GM19372 (cell line): ENCODE measurements at regions not wholly inside any gene's neighbourhood (a gene's known extent, or its start where the extent isn't known, plus 50 kb on each side); places are given as distances from the start of the nearest gene placed in this dataset.

Source experiments
- ATAC-seq: cut with Tn5 transposase; IDR thresholded peaks from one replicate; pipeline ENCODE4 v1.9.1; 2021; ENCODE audit warnings: mild to moderate bottlenecking, low read depth, moderate library complexity; ENCODE audit not compliant: unreplicated experiment

DNA sequence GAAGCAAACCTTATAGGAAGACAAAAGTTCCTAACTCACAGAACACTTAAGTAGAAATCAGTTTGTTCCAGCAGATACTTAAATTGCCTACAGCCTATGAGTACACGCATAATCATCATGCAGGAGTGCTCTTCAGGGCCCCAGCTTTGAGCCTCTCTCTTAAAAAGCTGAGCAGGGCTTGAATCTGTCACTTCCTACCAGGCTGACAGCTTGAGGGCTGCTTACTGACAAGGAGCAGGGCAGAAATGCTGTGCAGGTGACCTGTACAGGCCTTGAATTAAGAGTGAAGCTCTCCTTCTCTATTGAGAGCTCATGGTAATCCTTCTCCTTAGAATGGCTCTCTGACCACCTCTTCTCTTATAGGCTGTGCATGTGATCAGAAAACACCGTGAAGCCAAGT is 66.5 kb upstream of the MAST4 start:
- ATAC-seq = no peak

DNA sequence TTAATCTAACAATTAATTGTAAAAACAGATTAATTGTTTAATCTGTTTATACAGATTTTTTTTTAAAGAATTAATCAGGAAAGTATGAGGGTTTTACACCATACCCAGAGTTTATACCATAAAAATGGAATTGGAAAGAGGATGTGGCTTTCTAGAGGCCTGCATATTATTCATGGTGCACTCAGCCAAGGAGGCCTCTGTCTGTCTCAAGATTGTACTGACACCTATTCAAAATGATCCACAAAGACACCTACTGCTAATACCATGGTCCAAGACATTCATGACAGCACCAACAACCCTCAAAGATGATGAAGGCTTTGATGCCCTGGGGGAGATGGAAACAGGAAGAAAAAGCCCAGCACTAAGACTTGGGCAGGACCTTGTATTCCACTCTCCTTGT is 58.1 kb upstream of the MAST4 start:
- ATAC-seq = no peak

DNA sequence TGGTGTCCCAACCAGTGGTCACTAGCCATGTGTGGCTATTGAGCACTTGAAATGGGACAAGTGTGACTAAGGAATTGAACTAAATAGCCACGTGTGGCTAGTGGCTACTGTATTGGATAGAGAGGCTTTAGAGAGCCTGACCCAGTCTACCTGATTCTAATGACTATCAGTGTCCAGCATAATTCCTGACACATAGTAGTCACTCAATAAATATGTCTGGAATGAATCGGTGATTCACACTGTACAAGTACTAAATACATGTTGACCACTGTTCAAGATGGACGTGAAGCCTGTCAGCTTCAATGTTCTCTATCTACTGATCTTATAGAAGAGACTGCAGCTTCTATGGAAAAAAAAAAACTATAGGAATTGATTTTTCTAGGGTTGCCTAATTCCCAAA is 57.7 kb upstream of the MAST4 start:
- ATAC-seq = no peak

DNA sequence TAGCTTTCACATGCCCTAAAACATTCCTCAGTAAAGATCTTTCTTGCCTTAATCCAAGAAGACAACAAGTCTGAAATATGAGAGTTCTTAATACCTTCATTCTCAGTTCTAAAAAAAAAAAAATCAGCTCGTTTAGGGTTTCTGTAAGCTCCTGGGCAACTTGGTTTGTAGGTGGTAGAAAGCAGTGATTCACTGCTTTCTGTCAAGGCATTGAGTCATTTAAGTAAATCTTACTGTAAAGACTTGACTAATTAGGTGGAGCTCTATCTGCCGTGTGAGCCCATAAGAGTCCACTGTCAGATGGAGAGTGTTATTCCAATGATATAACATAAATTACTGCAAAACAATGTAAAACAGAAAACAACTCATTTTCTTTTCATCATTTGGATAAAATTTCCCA is 56.1 kb upstream of the MAST4 start:
- ATAC-seq = no peak

DNA sequence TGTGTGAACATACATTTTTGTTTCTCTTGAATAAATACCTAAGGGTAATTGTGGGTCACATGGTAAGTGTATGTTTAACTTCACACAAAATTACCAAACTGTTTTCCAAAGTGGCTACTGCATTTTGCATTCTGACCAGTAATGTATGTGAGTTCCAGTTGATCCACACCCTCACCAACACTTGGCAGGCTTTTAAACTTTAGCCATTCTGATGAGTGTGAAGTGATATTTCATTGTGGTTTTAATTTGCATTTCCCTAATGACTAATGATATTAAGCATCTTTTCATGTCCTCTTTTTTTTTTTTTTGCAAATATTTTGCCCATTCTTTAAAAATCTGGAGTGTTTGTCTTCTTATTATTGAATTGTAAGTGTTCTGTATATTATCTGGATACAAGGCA is 53.5 kb upstream of the MAST4 start:
- no peak for ATAC-seq
